ENCODE measurements at regions not wholly inside any gene's neighbourhood (a gene's known extent, or its start where the extent isn't known, plus 50 kb on each side); places are given as distances from the start of the nearest gene placed in this dataset.

GRCh38 chr14:96634896-96635295 is 132.7 kb downstream of the PAPOLA start:
- TF ChIP-seq, protein P1, sequence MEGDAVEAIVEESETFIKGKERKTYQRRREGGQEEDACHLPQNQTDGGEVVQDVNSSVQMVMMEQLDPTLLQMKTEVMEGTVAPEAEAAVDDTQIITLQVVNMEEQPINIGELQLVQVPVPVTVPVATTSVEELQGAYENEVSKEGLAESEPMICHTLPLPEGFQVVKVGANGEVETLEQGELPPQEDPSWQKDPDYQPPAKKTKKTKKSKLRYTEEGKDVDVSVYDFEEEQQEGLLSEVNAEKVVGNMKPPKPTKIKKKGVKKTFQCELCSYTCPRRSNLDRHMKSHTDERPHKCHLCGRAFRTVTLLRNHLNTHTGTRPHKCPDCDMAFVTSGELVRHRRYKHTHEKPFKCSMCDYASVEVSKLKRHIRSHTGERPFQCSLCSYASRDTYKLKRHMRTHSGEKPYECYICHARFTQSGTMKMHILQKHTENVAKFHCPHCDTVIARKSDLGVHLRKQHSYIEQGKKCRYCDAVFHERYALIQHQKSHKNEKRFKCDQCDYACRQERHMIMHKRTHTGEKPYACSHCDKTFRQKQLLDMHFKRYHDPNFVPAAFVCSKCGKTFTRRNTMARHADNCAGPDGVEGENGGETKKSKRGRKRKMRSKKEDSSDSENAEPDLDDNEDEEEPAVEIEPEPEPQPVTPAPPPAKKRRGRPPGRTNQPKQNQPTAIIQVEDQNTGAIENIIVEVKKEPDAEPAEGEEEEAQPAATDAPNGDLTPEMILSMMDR (IDR thresholded peaks at IDR 0.05) = no peak
- no peak for TF ChIP-seq POLR2A (IDR thresholded peaks at IDR 0.05)
